ENCODE measurements at regions not wholly inside any gene's neighbourhood (a gene's known extent, or its start where the extent isn't known, plus 50 kb on each side); places are given as distances from the start of the nearest gene placed in this dataset.

DNA sequence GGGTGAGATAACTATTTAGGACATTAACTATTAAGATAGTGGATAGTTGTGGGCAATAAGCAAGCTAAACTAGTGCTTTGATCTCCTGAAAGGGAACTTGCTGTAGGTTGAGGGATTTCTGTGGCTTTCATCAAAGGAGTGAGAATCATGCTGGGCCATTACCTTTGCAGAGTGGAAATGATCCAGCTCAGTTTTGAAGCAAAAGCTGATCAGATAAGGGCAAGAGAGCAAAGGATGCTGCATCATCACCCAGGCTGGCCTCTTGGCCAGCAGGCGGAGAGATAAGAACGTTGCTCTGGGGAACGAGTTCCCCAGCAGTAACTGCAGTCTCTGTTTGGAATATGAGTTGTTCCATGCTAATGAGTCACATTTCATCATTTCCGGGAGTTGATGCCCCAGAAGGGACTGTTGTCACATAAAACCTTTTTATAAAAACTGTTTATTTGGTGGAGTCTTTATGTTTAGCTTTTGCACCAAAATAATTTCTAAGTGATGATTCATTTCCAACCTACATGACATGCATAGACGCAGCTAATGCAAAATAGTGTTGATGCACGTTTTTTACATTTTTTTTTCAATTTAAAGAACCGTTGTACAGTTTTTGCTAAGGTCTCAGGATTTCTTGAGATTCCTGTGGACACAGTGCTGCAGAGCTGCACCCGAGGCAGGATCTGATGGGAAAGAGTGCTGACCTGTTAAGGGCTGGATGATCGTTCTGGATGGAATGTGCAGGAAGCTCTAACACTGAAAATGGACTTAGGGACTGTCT lies 99.3 kb downstream of the ACTBL2 start:
- H3K9me3 ChIP-seq, result no peaks in the 10 kb centered on the region
- ChIA-PET POLR2A (no interaction called here), CTCF (interaction anchor here (0.6 to 1.5 kb wide), 3 partner anchors 31 to 111 kb away, joined by 3 to 4 read pairs (median 3); no protein-coding TSS in a partner anchor)
- H3K36me3 ChIP-seq (ENCODE audit: control insufficient read depth, insufficient read depth, low read length), result no peaks in the 10 kb centered on the region
- no peak overlapping the region for H3K4me3 ChIP-seq (ENCODE audit: low read depth, low read length)
- no peaks in the 10 kb centered on the region for H3K27me3 ChIP-seq (replicated peaks; ENCODE audit: control insufficient read depth, insufficient read depth, low read length)
- Mint-ChIP-seq H3K4me1 (ENCODE audit: low read depth, unreplicated experiment) (peaks cover 16% of the 10 kb centered on the region), H3K36me3 (ENCODE audit: insufficient read depth, unreplicated experiment) (no peaks in the 10 kb centered on the region), H3K4me3 (ENCODE audit: unreplicated experiment) (peak overlapping the region; percentile 16), H3K9me3 (ENCODE audit: unreplicated experiment) (no peaks in the 10 kb centered on the region), H3K27ac (ENCODE audit: unreplicated experiment) (peak overlapping the region; percentile 60), H3K27me3 (ENCODE audit: insufficient read depth, unreplicated experiment) (no peaks in the 10 kb centered on the region)
- BruUV-seq (replicated peaks), result no TSS peak
- H3K4me1 ChIP-seq, result peaks cover 20% of the 10 kb centered on the region
- TF ChIP-seq, protein P1, sequence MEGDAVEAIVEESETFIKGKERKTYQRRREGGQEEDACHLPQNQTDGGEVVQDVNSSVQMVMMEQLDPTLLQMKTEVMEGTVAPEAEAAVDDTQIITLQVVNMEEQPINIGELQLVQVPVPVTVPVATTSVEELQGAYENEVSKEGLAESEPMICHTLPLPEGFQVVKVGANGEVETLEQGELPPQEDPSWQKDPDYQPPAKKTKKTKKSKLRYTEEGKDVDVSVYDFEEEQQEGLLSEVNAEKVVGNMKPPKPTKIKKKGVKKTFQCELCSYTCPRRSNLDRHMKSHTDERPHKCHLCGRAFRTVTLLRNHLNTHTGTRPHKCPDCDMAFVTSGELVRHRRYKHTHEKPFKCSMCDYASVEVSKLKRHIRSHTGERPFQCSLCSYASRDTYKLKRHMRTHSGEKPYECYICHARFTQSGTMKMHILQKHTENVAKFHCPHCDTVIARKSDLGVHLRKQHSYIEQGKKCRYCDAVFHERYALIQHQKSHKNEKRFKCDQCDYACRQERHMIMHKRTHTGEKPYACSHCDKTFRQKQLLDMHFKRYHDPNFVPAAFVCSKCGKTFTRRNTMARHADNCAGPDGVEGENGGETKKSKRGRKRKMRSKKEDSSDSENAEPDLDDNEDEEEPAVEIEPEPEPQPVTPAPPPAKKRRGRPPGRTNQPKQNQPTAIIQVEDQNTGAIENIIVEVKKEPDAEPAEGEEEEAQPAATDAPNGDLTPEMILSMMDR (IDR thresholded peaks at IDR 0.05; ENCODE audit: insufficient read depth in 1 of 2, low read depth in 1 of 2, low read length in 1 of 2, severe bottlenecking in 1 of 2, unreplicated experiment in 1 of 2), result peak; percentile 24 to 41
- peak; percentile 76 to 79 for DNase-seq
- intact Hi-C loops (cut with micrococcal nuclease; ENCODE audit: unreplicated experiment), result loop anchor here (2.0 to 5.0 kb wide), 4 partner anchors 44 to 1078 kb away; partner anchors contain the start of gene PLK2

DNA sequence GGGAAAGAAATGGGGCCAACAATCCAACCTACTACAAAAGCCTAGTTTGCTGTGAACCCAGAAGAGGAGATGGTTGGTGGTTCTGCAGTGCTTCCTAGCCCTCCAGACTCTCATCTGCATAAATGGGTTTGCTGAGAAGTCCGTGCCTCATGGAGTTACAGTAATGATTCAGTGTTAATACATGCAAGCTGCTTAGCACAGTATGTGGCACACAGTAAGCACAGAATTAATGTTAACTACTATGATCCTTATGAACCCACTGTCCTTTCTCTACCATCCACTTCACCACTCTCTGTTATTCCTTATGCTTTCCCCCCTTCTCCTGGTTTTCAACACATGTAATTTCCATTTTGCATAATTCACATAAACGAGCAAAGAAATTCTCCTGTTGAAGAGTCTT lies 100.0 kb downstream of the ACTBL2 start:
- peaks cover 20% of the 10 kb centered on the region for H3K4me1 ChIP-seq
- H3K9me3 ChIP-seq, result no peaks in the 10 kb centered on the region
- ChIA-PET CTCF (interaction anchor here (0.6 to 1.5 kb wide), 2 partner anchors 44 to 112 kb away, joined by 3 to 4 read pairs; no protein-coding TSS in a partner anchor), POLR2A (no interaction called here)
- DNase-seq, result no peak
- H3K36me3 ChIP-seq (ENCODE audit: control insufficient read depth, insufficient read depth, low read length), result no peaks in the 10 kb centered on the region
- Mint-ChIP-seq H3K36me3 (ENCODE audit: insufficient read depth, unreplicated experiment) (no peaks in the 10 kb centered on the region), H3K4me1 (ENCODE audit: low read depth, unreplicated experiment) (peaks cover 16% of the 10 kb centered on the region), H3K27me3 (ENCODE audit: insufficient read depth, unreplicated experiment) (no peaks in the 10 kb centered on the region), H3K4me3 (ENCODE audit: unreplicated experiment) (no peak overlapping the region), H3K9me3 (ENCODE audit: unreplicated experiment) (no peaks in the 10 kb centered on the region), H3K27ac (ENCODE audit: unreplicated experiment) (peak overlapping the region; percentile 60)
- TF ChIP-seq, protein P1 (IDR thresholded peaks at IDR 0.05; ENCODE audit: insufficient read depth in 1 of 2, low read depth in 1 of 2, low read length in 1 of 2, severe bottlenecking in 1 of 2, unreplicated experiment in 1 of 2), result no peak
- no TSS peak for BruUV-seq (replicated peaks)
- H3K4me3 ChIP-seq (ENCODE audit: low read depth, low read length), result no peak overlapping the region
- intact Hi-C loops (cut with micrococcal nuclease; ENCODE audit: unreplicated experiment), result loop anchor here (2.0 to 5.0 kb wide), 4 partner anchors 44 to 1078 kb away; partner anchors contain the start of gene PLK2
- no peaks in the 10 kb centered on the region for H3K27me3 ChIP-seq (replicated peaks; ENCODE audit: control insufficient read depth, insufficient read depth, low read length)

DNA sequence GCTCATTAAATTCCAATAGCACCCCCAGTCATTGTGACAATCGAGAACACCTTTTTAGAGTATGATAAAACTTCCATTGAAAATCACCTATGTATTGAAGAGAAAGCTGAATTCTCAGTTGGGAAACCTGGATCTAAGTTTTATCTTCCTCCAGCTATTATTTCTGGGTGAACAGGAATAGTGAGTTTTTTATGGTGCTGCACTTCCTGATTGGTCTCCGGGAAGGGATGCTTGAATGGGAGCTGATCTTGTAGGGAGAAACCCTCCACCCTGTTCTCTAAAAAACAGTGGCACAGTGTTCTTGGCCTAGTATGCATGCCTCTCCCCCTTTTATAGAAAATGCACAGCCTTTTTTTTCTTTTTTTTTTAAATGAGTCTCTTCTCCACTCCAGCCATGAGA lies 112.2 kb downstream of the ACTBL2 start:
- no peaks in the 10 kb centered on the region for H3K4me1 Mint-ChIP-seq (ENCODE audit: low read depth, unreplicated experiment)
- peak in 1 of 2 experiments; percentile 15 for DNase-seq
- no peaks in the 10 kb centered on the region for H3K27me3 Mint-ChIP-seq (ENCODE audit: insufficient read depth, unreplicated experiment)
- H3K9me3 ChIP-seq, result no peaks in the 10 kb centered on the region
- H3K4me3 Mint-ChIP-seq (ENCODE audit: unreplicated experiment), result no peak overlapping the region
- no peaks in the 10 kb centered on the region for H3K36me3 Mint-ChIP-seq (ENCODE audit: insufficient read depth, unreplicated experiment)
- TF ChIP-seq, protein P1 (IDR thresholded peaks at IDR 0.05; ENCODE audit: insufficient read depth in 1 of 2, low read depth in 1 of 2, low read length in 1 of 2, severe bottlenecking in 1 of 2, unreplicated experiment in 1 of 2), result no peak
- H3K4me1 ChIP-seq, result peaks cover 26% of the 10 kb centered on the region
- no peaks in the 10 kb centered on the region for H3K9me3 Mint-ChIP-seq (ENCODE audit: unreplicated experiment)
- H3K27me3 ChIP-seq (replicated peaks; ENCODE audit: control insufficient read depth, insufficient read depth, low read length), result no peaks in the 10 kb centered on the region
- ChIA-PET CTCF (interaction anchor here (1.3 kb wide), 1 partner anchor 72 kb away, joined by 4 read pairs; no protein-coding TSS in a partner anchor), POLR2A (no interaction called here)
- intact Hi-C loops (cut with micrococcal nuclease; ENCODE audit: unreplicated experiment), result no loop called here
- no peaks in the 10 kb centered on the region for H3K36me3 ChIP-seq (ENCODE audit: control insufficient read depth, insufficient read depth, low read length)
- H3K4me3 ChIP-seq (ENCODE audit: low read depth, low read length), result no peak overlapping the region
- H3K27ac Mint-ChIP-seq (ENCODE audit: unreplicated experiment), result no peak overlapping the region
- no TSS peak for BruUV-seq (replicated peaks)

Data from Caco-2 (cell line).